Endothelial cell of umbilical vein (primary cell): ENCODE measurements at regions not wholly inside any gene's neighbourhood (a gene's known extent, or its start where the extent isn't known, plus 50 kb on each side); places are given as distances from the start of the nearest gene placed in this dataset.
"Not testable (repeated sequence)": the region's sequence is repeated elsewhere in the genome, so short reads cannot be mapped to it uniquely, and the experiment has no call there.

Source experiments
- BruUV-seq: library from RNA; stranded (reverse); fragments of 400-500 nt; replicated peaks from 2 replicates; lab custom pipeline; 2021; lab: Mats Ljungman, UMichigan
- CTCF ChIA-PET: fragments of 300-600, 350-600 bp; sonication (Branson Sonifier 250); formaldehyde crosslinking; loops from one replicate; lab custom pipeline; 2021; ENCODE audit warnings: antibody characterized with exemption, inconsistent platforms; lab: Charles Lee
- POLR2A ChIA-PET: fragments of 300-600, 350-600 bp; sonication (Branson Sonifier 250); formaldehyde crosslinking; loops from one replicate; lab custom pipeline; 2021; ENCODE audit warnings: antibody characterized with exemption, inconsistent platforms; lab: Charles Lee
- DNase-seq: peaks from one replicate; pipeline ENCODE4 v3.0.0-alpha.2; 2011; ENCODE audit warnings: low read depth, low spot score
- FAIRE-seq: peaks from 2 replicates; lab custom pipeline; 2011; peaks lifted over from hg19 to GRCh38; lab: Jason Lieb, UNC
- H2AFZ ChIP-seq: 2 replicates; pipeline ENCODE4 v1.6.0; 2012; ENCODE audit warnings: low read depth, low read length, control low read depth, inconsistent platforms
- H3K27ac ChIP-seq: 2 replicates; pipeline ENCODE4 v1.5.1; 2011; ENCODE audit warnings: low read depth, mild to moderate bottlenecking, control low read depth, low read length, moderate library complexity; ENCODE audit not compliant: insufficient read depth
- H3K27me3 ChIP-seq, 2 experiments: 2 replicates each; pipeline versions ENCODE4 v1.6.0 to v1.6.1; 2011; ENCODE audit warnings: low read length in 2 of 2, mixed read lengths in 1 of 2; ENCODE audit not compliant: control insufficient read depth in 2 of 2, insufficient read depth in 2 of 2
- H3K36me3 ChIP-seq, 2 experiments: 2 replicates in 1 of 2; 3 replicates in 1 of 2; pipeline ENCODE4 v1.5.1; 2011; ENCODE audit warnings: low read length in 2 of 2, mild to moderate bottlenecking in 1 of 2, moderate library complexity in 1 of 2; ENCODE audit not compliant: control insufficient read depth in 2 of 2, insufficient read depth in 2 of 2; ENCODE audit errors: extremely low read depth in 1 of 2
- H3K4me1 ChIP-seq: 3 replicates; pipeline ENCODE4 v1.5.1; 2011; ENCODE audit warnings: mild to moderate bottlenecking, low read length; ENCODE audit not compliant: control insufficient read depth, insufficient read depth; ENCODE audit errors: extremely low read depth
- H3K4me2 ChIP-seq: 2 replicates; pipeline ENCODE4 v1.6.1; 2011; ENCODE audit warnings: low read length, control low read depth, mixed read lengths; ENCODE audit not compliant: insufficient read depth
- H3K4me3 ChIP-seq, 3 experiments: fragments of 200-600 bp in 1 of 3; sonication (generic), shearing (Covaris generic) in 1 of 3; replicated peaks in 1 of 3; 2 replicates each; pipeline ENCODE4 v1.5.1; 2011 to 2016; ENCODE audit warnings: control low read depth in 3 of 3, low read length in 3 of 3, mild to moderate bottlenecking in 2 of 3, inconsistent platforms in 1 of 3, low read depth in 1 of 3, moderate library complexity in 1 of 3; ENCODE audit not compliant: insufficient read depth in 1 of 3
- H3K79me2 ChIP-seq: 2 replicates; pipeline ENCODE4 v1.6.0; 2012; ENCODE audit warnings: low read length, inconsistent platforms; ENCODE audit not compliant: control insufficient read depth, insufficient read depth
- H3K9ac ChIP-seq: replicated peaks from 2 replicates; pipeline ENCODE3; 2011; ENCODE audit warnings: low read length, control low read depth; ENCODE audit not compliant: insufficient read depth; ENCODE audit errors: extremely low read depth
- H3K9me1 ChIP-seq: replicated peaks from 3 replicates; pipeline ENCODE4 v1.6.0; 2011; ENCODE audit warnings: mild to moderate bottlenecking, low read length; ENCODE audit not compliant: control insufficient read depth, insufficient read depth; ENCODE audit errors: extremely low read depth
- H3K9me3 ChIP-seq: replicated peaks from 2 replicates; pipeline ENCODE4 v1.5.1; 2012; ENCODE audit warnings: low read length, inconsistent platforms; ENCODE audit not compliant: control insufficient read depth, insufficient read depth
- H4K20me1 ChIP-seq: replicated peaks from 2 replicates; pipeline ENCODE3; 2011; ENCODE audit warnings: mild to moderate bottlenecking, low read length; ENCODE audit not compliant: control insufficient read depth, insufficient read depth; ENCODE audit errors: extremely low read depth
- dilution Hi-C: fragments of 300-500 bp; cut with MboI; formaldehyde crosslinking; loops from one replicate; pipeline ENCODE4 v1.15.0; 2019; ENCODE audit warnings: low sequenced_read_pairs; ENCODE audit not compliant: extremely low pct_ligation_motif_present
- intact Hi-C: fragments of 100-400 bp; cut with micrococcal nuclease; formaldehyde crosslinking; loops from one replicate; pipeline ENCODE4 v1.10.0; 2022
- TF ChIP-seq, protein P1 (sequence below), 2 donors: IDR thresholded peaks; 1 replicate in 1 of 2; 2 replicates in 1 of 2; pipeline ENCODE4 v1.5.1; 2011; ENCODE audit warnings: low read length in 2 of 2, mild to moderate bottlenecking in 2 of 2, moderate library complexity in 2 of 2, control low read depth in 1 of 2, inconsistent platforms in 1 of 2, low read depth in 1 of 2; ENCODE audit not compliant: insufficient read depth in 1 of 2; ENCODE audit errors: extremely low read depth in 1 of 2

DNA sequence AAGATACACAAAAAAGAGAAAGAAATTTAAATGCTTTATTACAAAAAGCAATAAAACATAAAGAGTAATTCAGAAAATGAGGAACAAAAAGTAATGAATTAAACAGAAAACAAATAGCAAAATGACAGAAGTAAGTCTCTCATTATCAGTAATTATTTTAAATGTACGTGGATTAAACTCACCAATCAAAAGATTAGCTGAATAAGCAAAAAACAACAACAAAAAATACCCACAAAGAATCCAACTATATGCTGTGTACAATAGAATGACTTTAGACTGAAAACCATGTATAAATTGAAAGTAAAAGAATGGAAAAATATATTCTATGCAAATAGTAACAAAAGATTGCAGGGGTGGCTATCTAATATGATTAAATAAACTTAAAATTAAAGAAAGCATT lies 1006.8 kb downstream of the SLC16A7 start:
- no peaks in the 10 kb centered on the region for H3K9me3 ChIP-seq
- intact Hi-C loops: no loop called here
- BruUV-seq: no TSS peak
- no peaks in the 10 kb centered on the region for H3K27me3 ChIP-seq
- no peaks in the 10 kb centered on the region for H3K9me1 ChIP-seq
- CTCF ChIA-PET: no interaction called here
- no peak overlapping the region for H2AFZ ChIP-seq
- no peaks in the 10 kb centered on the region for H3K79me2 ChIP-seq
- dilution Hi-C loops: no loop called here
- no peaks in the 10 kb centered on the region for H3K4me1 ChIP-seq
- TF ChIP-seq, protein P1, sequence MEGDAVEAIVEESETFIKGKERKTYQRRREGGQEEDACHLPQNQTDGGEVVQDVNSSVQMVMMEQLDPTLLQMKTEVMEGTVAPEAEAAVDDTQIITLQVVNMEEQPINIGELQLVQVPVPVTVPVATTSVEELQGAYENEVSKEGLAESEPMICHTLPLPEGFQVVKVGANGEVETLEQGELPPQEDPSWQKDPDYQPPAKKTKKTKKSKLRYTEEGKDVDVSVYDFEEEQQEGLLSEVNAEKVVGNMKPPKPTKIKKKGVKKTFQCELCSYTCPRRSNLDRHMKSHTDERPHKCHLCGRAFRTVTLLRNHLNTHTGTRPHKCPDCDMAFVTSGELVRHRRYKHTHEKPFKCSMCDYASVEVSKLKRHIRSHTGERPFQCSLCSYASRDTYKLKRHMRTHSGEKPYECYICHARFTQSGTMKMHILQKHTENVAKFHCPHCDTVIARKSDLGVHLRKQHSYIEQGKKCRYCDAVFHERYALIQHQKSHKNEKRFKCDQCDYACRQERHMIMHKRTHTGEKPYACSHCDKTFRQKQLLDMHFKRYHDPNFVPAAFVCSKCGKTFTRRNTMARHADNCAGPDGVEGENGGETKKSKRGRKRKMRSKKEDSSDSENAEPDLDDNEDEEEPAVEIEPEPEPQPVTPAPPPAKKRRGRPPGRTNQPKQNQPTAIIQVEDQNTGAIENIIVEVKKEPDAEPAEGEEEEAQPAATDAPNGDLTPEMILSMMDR (IDR thresholded peaks at IDR 0.05; ENCODE audit: extremely low read depth in 1 of 2, insufficient read depth in 1 of 2, low read depth in 1 of 2, low read length in 2 of 2): no peak
- no peaks in the 10 kb centered on the region for H4K20me1 ChIP-seq
- no peak overlapping the region for H3K4me3 ChIP-seq
- DNase-seq: no peak
- no peak for FAIRE-seq
- H3K4me2 ChIP-seq: no peak overlapping the region
- no peaks in the 10 kb centered on the region for H3K36me3 ChIP-seq
- no peak overlapping the region for H3K9ac ChIP-seq
- POLR2A ChIA-PET: no interaction called here
- no peak overlapping the region for H3K27ac ChIP-seq

DNA sequence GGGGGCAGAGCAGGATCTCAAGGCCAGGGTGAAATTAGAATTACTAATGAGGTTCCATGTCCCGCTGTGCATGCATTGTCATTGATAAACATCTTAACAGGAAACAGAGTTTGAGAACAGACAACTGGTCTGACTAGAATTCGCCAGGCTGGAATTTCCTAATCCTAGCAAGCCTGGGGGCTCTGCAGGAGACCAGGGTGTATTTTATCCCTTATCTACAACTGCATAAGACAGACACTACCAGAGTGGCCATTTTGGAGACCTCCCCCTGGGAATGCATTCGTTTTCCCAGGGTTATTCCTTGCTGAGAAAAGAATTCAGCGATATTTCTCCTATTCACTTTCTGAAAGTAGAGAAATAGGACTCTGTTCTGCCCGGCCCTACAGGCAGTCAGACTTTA lies 1007.6 kb downstream of the SLC16A7 start:
- H3K9me3 ChIP-seq, dilution Hi-C loops, H3K79me2 ChIP-seq, H3K4me3 ChIP-seq, H3K9me1 ChIP-seq, H3K27ac ChIP-seq, H2AFZ ChIP-seq, DNase-seq, H3K4me2 ChIP-seq, H3K9ac ChIP-seq, intact Hi-C loops, POLR2A ChIA-PET, H3K27me3 ChIP-seq, H3K4me1 ChIP-seq, H3K36me3 ChIP-seq, CTCF ChIA-PET, BruUV-seq, FAIRE-seq, H4K20me1 ChIP-seq: not testable (repeated sequence)
